HG03342 (cell line): ENCODE measurements at regions not wholly inside any gene's neighbourhood (a gene's known extent, or its start where the extent isn't known, plus 50 kb on each side); places are given as distances from the start of the nearest gene placed in this dataset.
"Not testable (repeated sequence)": the region's sequence is repeated elsewhere in the genome, so short reads cannot be mapped to it uniquely, and the experiment has no call there.

Experiments
- ATAC-seq: cut with Tn5 transposase; IDR thresholded peaks from one replicate; pipeline ENCODE4 v1.9.1; 2021; ENCODE audit warnings: mild to moderate bottlenecking, moderate library complexity; ENCODE audit not compliant: unreplicated experiment

DNA sequence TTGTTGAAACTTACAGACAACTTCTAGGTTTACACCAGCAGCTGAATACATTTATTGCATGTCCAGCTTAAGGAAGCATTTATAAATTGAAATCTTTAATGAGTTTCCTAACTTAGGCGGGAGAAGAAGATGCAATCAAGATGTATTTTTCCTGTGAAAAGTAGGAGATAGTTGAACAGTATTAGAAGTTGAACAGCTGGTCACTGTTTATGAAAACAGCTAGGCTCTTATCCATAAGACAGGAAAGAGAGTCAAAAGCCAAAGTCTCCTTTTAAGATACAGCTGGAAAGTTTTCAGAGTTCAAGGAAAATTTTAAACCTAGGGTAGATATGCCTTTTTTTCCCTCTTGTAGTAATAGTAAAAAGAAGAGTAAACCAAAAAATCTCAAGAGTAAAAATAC lies 236.1 kb upstream of the FERD3L start:
- no peak for ATAC-seq

DNA sequence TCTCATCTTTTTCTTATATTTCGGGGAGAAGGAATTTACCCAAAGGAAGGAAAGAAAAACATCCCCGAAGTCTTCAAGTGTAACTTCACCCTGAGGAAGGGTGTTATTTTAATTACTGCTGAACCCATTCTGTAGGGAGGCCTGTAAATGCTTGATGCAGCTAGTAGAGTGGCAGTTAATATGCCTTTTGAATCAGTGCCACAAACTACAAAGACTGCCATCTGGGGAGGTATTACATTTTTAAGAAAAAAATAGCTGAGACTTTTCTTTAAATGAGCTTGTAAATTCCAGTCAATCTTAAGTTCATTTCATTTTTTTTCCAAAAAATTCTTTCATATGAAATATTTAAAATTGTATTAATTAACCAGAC lies 233.1 kb upstream of the FERD3L start:
- ATAC-seq: no peak

DNA sequence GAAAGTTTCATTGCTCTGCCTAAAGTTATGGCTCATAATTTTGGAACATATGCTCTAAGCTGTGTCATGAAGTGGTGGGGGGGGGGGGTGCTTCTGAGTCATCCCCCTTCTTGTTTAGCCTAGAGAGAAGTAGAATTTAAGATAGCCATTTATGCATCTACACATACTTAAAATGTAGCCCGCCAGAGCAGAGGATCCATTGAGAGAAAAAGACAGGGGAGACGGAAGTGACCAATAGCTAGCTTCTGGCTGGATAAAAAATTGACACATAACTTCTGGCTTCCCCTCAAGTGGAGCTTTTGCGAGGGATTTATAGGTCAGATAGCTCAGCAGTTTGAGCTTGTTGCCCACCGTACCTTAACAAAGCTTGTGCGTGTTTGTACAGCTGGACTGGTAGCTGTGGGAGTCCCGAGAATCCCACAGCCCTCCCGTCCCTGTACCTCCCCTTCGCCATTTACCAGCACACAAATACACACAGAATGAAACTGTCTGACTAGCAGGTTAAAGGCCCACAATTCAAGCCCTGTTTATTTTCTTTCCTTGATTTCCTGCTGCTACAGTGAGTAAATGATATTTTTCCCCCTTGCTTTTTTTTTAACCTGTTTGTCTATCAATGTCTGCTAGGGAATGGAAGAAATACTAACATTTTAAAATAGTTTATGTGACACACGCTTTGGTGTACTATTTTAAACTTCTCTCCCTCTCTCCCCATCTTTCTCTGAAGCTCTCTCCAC lies 232.6 kb upstream of the FERD3L start:
- no peak for ATAC-seq

DNA sequence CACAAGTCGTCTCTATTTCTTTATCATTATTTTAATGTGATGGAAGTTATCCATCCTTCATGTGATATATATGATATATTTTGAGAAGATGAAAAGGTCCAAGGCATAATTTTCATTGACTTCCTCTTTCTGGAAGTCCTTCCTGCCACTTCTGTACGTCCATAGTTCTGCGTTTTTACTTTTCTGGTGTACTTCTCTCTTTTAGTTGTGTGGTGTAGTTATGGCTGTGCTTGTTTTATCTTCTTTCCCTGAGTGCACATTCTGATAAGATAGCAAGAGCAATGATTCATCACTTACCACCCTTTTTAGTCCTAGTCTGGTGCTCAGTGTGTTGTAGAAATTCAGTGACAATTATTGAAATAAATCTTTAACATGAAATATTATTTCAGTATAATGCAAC lies 231.3 kb upstream of the FERD3L start:
- ATAC-seq: no peak

DNA sequence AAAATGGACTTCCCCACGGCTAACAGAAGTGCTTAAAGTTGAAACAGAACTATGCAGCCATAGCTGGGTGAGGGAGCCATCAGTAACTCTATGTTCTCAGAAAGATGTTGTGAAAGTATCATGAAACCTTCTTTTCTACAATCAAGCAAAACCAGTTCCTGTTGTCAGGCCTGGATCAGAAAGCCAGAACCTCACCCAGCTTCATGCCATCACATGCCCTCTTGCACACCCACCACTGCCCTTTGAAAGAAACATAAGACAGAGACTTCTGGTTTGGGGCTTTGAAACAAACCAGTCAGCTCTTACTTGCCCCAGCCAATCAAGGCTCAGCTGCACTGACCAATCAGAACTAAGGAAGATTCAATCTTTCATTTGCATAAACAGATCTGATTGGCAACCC lies 230.8 kb upstream of the FERD3L start:
- no peak for ATAC-seq

DNA sequence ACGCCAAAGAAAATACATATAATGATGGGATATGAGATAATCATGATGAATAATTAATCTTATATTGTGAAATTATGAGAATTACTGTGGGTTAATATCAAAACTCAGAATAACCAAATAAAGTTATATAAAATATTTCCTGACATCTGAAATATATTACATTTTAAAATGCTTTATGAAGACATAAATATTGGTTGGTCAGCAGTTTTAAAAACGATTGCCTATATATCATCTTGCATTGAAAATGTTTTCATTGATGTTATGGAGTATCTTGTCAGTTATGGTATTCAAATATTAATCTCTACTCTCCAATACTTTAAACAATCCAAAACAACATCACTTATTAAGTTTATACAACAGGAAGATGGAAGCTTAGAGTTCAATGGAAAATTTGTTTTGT lies 228.1 kb upstream of the FERD3L start:
- ATAC-seq: no peak

DNA sequence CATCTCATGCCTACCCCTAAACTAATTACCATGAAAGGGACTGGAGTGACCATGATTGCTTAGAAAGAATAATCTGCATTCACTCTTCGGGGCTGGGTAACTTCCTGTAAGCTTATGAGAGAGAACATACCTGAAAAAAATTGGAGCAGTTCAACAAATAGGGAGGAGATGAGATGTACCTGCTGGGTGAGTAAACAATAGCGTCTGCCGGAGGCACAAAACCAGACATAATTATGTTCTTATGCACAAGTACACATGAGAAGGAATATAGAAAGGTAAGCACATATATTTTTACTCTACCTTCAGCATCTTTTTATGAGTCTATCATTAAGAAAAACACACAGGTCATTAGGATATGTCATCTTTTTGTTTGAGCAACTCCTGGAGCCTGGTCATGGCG lies 224.6 kb upstream of the FERD3L start:
- ATAC-seq: no peak

DNA sequence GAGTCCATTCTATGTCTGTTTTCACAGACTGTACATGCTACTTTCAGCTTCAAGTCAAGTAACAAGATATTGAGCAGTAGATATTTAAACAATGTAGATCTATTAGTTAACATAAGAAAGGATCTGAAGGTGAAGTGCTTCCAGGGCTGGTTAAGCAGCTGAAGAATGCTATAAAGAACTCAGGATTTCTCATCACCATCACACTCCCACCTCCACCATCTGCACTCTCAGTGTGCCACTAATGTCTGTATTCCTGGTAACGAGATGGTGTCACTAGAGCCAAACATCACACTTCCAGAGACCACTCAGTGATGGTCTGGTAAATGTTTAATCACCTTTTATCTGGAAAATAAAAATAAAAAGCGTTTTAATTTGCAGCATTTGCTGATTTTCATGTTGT lies 224.0 kb upstream of the FERD3L start:
- ATAC-seq: no peak

DNA sequence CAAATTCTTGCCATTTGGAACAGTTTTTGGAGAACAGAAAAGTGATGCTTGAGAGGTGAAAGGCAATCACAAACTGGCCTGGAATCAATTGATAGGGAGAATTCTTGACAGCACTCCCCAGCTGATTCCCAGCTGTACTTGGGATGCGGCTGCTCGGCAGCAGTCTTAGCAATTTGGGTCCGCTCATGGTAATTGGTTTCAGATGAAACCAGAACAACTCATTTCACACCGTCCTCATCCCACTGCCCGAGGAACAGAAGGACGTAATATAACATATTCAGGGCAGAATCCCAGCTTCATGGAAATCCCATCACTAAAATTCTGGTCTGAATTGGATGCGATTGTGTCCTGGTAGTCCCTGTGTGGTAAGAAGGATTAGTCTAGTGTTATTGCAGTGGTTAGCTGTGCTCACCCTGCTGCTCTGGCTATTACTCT lies 223.3 kb upstream of the FERD3L start:
- ATAC-seq: no peak

DNA sequence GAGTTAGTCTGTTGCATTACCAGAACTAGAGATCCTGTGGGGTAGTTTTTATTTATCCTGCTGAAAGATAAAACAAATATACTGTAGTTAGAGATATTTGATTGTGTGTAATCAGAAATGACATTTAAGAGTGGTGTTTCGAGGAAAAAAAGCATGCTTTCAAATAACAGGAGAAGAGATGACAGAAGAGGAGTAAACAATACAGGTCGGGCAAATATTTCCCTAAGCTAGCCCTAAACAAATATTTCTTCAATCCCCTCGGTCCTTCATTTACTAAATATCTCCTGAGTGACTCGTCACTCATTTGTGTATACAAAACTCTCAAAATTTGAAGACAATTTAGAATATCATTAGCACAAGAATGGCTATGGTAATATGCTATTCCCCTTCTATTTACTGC lies 219.7 kb upstream of the FERD3L start:
- no peak for ATAC-seq

DNA sequence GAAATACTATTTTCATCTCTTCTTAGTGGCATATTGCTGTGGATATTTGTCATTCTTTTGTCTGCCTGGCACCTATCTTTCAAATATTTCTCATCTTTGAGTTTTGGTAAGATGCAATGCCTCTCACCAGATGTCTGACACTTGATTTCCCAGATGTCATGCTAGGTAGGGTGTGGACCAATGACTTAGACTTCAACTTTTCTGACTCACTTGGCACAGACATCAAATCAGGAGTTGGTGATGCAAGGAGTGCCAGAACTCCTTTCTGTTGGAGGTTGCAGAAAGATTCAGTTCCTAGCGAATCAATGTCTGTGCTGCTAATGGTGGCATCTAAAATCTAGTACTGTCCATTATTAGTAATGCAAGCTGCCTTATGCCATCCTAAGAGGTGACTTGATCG lies 216.9 kb upstream of the FERD3L start:
- no peak for ATAC-seq

DNA sequence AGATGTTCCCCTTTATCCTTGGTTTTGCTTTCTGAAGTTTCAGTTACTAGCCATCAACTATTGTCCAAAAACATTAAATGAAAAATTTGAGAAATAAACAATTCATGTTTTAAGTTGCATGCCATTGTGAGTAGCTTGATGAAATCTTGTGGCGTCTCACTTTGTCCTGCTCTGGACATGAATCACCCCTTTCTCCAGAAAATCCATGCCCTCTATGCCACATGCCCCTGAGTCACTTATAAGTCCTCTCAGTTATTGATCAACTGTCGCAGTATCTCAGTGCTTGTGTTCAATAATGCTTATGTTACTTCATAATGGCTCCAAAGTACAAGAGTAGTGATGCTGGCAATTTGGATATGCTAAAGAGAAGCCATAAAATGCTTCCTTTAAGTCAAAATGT lies 208.0 kb upstream of the FERD3L start:
- ATAC-seq: no peak

DNA sequence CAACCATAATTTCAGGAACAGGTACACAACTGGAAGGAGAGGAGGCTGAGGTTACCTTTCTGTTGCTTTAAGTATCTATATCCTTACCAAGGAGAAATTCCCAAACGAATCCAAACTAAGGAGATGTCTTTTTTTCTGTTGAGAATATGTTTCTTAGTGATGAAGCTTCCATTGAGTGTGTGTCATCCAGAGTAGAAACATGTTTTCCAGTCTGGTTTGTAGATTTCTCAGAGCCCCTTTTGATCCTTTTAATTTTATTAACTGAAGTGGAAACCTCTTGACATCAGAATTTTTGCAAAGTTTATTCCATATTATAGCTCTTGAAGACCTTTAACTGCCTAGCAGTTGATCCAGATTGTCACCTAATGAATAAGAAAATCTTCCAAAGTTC lies 207.1 kb upstream of the FERD3L start:
- no peak for ATAC-seq

DNA sequence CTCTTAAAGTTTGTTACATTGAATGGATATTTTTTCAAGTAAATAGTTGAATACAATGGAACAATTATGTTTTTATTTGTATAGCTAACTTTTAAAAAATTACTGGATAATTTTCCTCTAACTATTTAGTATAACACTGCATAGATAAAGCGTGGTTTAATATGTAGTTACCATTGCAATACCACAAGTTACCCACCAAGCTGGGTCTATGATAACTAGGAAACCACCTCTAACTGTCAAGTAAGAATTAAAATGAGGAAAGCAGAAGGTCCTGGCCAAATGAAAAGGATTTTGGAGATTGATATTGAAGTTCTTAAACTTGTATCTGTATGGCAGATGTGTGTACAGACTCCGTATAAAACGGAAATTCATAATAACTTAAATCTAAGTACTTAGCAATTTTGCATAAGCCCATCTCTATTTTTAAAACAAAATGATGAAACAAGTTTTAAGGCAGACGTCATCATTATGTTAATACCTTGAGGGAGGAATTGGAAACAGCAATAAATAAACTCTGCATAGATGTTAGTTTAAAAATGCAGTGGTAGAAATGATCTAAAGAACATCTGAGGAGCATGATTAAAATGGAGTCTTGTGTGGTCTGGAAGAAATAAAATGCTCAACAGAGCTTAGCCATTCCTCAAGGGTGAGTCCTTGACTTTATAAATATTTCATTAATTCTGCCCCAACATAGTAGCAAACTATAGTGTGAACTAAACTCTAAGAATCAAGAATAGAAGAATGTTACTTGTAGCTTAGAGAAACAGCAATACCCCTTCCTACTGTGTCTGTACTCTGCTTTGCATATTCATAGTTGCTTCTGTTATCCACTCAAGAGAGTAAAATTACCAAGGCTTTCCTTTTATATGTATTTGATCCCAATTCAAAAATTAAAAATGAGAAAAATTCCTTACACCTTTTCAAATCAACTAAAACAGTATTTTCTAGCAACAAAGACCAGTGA lies 206.4 kb upstream of the FERD3L start:
- no peak for ATAC-seq

DNA sequence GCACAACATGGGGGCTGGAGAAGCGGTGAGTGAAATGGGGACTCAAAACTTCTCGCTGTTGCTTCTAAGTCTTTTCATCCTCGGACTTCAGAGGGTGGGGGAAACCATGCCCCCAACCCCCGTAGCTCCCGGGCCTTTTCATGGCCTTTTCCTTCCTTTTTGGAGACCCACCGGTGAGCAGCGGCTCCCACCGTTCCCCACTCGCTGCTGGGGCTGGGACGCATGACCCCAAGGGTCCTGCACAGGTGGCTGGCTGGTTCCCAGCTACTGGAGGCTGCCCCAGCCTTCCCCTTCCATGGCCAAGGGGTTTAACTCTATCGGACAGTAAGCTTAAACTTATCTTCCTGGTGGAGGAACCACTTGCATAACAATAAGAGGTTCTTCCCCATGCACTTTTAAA lies 194.3 kb upstream of the FERD3L start:
- ATAC-seq: no peak

DNA sequence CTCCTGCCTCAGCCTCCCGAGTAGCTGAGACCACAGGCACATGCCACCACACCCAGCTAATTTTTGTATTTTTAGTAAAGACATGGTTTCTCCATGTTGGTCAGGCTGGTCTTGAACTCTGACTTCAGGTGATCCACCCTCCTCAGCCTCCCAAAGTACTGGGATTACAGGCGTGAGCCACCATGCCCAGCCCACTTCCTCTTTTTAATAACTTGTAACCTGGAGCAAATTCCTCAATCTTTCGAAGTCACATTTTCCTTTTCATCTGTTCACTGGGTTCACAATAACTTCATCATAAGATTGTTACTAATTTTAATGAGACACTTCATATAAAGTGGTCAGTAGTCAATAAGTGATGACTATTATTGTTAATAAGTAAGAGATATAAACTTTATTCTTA lies 193.3 kb upstream of the FERD3L start:
- ATAC-seq: not testable (repeated sequence)

DNA sequence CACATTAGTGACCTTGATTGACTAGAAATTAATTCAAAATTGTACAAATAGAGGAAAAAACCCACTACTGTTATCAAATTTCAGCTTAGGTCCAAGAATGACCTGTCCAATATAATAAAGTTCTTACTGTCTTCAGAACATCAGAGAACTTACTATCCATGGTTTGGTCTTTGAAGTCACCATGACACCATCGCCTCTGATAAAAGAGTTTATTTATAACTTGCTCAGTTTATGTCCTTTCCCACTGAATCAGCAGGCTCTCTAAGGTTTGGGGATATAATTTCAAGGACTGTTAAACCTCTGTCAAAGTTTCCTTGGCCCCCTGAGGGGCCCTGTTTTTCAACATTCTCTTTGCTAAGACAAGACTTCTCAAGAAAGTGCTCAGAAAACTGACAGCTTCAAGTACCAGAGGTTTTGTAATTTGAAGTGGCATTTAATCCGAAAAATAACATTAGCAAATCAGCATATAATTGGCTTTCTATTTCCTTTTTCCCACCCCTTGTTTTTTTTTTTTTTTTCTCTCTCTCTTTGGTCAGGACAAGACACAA lies 191.7 kb upstream of the FERD3L start:
- no peak for ATAC-seq

DNA sequence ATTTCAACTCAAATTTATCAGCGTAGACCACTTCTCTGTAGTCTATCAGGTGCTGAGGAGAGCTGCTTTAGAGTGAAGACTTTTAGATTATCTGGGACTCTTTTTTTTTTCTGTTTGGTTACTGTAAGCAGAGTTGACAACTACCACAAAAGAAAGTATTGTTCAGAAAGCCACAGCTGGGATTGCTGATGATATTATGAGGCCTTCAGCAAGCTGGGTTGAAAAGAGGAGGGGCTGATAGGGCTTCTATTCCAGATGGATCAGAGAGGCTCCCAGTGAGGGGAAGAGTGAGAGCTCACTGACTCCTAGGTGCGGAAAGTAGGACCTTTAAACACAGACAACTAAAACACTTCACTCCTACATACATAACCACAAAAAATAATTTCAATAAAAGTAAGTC lies 188.5 kb upstream of the FERD3L start:
- ATAC-seq: no peak

DNA sequence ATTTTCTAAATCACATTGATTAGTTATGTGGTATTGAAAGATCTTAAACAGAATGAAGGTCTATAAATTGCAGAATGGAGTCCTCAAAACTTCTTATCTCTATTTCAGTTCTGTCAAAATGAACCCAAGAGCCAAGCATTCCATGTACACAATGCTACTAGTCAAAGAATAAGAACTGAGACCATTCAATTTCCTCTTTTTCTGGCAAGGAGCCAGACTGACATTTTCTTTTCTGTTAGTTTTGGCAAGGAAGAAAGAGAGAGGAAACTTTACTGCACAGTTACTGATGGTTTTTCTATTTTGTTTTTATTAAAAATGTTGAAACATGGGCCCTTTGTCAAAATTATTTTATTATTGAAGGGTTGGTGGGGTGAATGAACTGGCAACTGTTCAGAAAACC lies 181.8 kb upstream of the FERD3L start:
- no peak for ATAC-seq

DNA sequence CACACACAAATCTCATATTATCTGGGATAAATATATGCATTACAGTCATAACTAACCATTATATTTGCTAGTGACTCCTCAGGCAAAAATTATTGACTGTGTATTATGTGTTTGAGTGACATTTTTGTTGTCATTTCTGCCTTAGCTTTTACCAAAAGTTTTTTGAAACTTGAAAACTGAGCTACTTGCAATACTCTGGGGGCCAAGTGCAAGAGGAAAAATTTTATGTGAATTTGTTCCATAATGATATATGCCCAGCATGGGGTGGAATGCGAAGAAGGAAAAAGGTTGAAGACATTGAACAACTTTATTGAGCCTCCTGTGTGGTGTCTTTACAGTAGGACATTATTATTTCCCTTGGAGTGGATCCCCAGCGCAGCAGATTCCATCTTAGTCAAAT lies 176.8 kb upstream of the FERD3L start:
- ATAC-seq: no peak

DNA sequence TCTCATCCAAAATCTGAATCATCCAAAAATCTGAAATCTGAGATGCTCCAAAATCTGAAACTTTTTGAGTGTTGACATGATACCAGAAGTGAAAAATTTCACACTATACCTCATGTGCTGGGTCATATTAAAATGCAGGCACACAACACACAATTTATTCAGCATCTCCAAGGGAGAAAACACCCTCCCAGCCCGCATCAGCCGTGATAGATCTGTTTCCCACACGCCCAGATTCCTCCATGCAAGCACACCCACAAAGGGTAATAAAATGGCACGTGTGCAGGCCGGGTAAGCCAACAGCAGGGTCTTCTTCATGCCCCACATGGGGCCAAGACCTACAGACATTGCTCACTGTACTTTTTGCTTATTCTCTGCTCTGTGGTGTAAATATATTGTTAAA lies 173.1 kb upstream of the FERD3L start:
- ATAC-seq: no peak

DNA sequence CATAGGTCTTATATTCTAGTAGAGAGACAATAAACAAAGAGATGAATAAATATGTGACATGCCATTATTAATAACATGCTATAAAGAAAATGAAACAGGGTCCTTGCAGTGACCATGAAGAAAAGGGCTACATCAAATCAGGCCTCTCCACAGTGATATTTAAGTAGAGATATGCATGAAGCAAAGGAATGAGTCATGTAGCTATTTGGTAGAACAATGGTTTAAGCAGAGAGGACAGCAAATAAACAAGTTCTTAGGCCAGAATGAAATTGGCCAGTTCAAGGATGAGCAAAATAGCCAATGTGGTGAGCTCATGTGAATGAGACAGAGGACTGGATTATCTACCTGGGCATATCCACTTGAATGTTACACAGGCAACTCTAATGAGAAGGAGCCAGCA lies 172.2 kb upstream of the FERD3L start:
- no peak for ATAC-seq
